ENCODE measurements at regions not wholly inside any gene's neighbourhood (a gene's known extent, or its start where the extent isn't known, plus 50 kb on each side); places are given as distances from the start of the nearest gene placed in this dataset.

DNA sequence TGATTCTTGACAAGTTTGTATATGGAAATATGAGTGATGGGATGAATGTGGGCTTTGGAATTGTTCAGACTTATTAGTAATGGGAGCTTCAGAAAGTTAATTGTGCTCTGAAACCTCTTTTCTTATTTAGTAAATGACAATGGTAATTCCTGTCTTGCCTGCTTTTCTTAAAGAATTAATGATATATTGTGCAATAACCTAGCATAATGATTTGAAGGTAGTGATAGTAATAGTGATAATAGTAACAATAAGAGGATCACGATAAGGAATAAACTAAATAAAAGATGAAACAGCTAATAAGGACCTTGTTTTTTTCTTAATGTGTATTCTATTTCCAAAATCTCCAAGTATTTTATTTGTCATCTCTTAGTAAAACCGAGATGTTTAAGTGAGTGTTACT, 245.0 kb upstream of the CPHXL start:
- TF ChIP-seq, protein P1, sequence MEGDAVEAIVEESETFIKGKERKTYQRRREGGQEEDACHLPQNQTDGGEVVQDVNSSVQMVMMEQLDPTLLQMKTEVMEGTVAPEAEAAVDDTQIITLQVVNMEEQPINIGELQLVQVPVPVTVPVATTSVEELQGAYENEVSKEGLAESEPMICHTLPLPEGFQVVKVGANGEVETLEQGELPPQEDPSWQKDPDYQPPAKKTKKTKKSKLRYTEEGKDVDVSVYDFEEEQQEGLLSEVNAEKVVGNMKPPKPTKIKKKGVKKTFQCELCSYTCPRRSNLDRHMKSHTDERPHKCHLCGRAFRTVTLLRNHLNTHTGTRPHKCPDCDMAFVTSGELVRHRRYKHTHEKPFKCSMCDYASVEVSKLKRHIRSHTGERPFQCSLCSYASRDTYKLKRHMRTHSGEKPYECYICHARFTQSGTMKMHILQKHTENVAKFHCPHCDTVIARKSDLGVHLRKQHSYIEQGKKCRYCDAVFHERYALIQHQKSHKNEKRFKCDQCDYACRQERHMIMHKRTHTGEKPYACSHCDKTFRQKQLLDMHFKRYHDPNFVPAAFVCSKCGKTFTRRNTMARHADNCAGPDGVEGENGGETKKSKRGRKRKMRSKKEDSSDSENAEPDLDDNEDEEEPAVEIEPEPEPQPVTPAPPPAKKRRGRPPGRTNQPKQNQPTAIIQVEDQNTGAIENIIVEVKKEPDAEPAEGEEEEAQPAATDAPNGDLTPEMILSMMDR (IDR thresholded peaks at IDR 0.05; ENCODE audit: low read depth, low read length, missing control alignments) = no peak
- DNase-seq (ENCODE audit: low read depth) = no peak
- H3K4me3 ChIP-seq (ENCODE audit: low read depth, low read length) = no peak overlapping the region

GRCh38 chr16:75983296-75983695, 257.0 kb upstream of the CPHXL start:
- H3K4me3 ChIP-seq (ENCODE audit: low read depth, low read length) = no peak overlapping the region
- no peak for DNase-seq (ENCODE audit: low read depth)
- TF ChIP-seq, protein P1 (IDR thresholded peaks at IDR 0.05; ENCODE audit: low read depth, low read length, missing control alignments) = no peak

DNA sequence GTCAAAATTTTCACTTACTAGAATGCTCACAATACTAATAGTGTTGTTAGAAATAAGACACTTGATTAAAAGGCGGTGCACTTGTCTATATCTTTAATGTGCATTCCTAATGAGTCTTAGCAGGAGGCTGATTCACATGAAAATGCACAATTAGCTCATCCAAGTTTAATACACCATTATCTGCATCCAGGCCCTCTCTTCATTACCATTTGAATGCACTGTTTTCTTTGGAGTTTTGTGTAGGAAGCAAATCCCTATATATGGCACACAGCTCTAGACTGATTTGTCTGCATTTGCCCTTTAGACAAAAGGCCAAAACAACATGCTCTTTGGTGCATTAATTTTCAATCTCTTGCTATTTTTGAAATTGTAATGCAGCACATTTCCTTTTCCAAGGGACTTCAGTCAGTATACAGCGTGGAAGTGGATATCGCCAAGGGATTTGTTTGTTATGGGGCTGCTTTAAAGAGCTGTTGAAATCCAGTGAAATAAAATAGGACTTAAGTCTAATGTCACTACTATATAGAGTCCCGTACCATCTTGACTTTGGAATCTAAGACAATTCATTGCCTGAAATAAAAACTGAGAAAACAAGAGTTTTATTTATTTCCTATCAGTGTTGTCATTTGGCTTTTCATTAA, 257.6 kb upstream of the CPHXL start:
- no peak for DNase-seq (ENCODE audit: low read depth)
- TF ChIP-seq, protein P1 (IDR thresholded peaks at IDR 0.05; ENCODE audit: low read depth, low read length, missing control alignments) = no peak
- H3K4me3 ChIP-seq (ENCODE audit: low read depth, low read length) = no peak overlapping the region

GRCh38 chr16:75987323-75987722, 261.0 kb upstream of the CPHXL start:
- TF ChIP-seq, protein P1 (IDR thresholded peaks at IDR 0.05; ENCODE audit: low read depth, low read length, missing control alignments) = no peak
- no peak overlapping the region for H3K4me3 ChIP-seq (ENCODE audit: low read depth, low read length)
- no peak for DNase-seq (ENCODE audit: low read depth)

DNA sequence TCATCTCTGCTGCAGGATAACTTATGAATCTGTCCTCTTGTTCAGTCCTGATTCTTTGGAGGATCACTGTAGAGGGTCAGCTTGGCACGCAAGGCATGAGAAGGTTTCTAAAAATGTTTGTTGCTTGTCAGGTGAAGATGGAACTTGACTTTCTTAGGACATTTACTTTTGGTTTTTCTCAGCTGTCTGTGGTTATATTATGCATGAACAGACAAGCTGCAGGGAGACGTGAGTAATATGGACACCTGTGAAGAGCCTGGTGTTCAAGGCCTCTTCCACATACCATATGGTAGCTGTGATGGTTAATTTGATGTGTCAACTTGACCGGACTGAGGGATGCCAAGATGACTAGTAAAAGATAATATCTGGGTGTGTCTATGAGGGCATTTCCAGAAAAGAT, 270.2 kb upstream of the CPHXL start:
- DNase-seq (ENCODE audit: low read depth) = no peak
- TF ChIP-seq, protein P1 (IDR thresholded peaks at IDR 0.05; ENCODE audit: low read depth, low read length, missing control alignments) = no peak
- no peak overlapping the region for H3K4me3 ChIP-seq (ENCODE audit: low read depth, low read length)

- DNase-seq (ENCODE audit: low read depth) = no peak
- H3K4me3 ChIP-seq (ENCODE audit: low read depth, low read length) = no peak overlapping the region
- TF ChIP-seq, protein P1 (IDR thresholded peaks at IDR 0.05; ENCODE audit: low read depth, low read length, missing control alignments) = no peak
Measured at GRCh38 chr16:75997606-75998005, 271.3 kb upstream of the CPHXL start.

GRCh38 chr16:76007645-76008044, 269.6 kb upstream of the CNTNAP4 start:
- TF ChIP-seq, protein P1 (IDR thresholded peaks at IDR 0.05; ENCODE audit: low read depth, low read length, missing control alignments) = no peak
- no peak overlapping the region for H3K4me3 ChIP-seq (ENCODE audit: low read depth, low read length)
- no peak for DNase-seq (ENCODE audit: low read depth)

Measured in GM12864 (cell line).